Lung (tissue), 11 donors: ENCODE measurements at regions not wholly inside any gene's neighbourhood (a gene's known extent, or its start where the extent isn't known, plus 50 kb on each side); places are given as distances from the start of the nearest gene placed in this dataset.

Source experiments
- ATAC-seq: fragments of 200-7000 bp; cut with Tn5 transposase; one replicate; pipeline ENCODE4 v1.9.1; 2020; ENCODE audit warnings: moderate number of reproducible peaks; ENCODE audit not compliant: insufficient read depth, low FRiP score
- DNase-seq, 3 donors: peaks; one replicate each; pipeline ENCODE4 v3.0.0-alpha.2; 2013 to 2017
- H3K27ac ChIP-seq, 2 donors: one replicate each; pipeline ENCODE4 v1.5.1; 2013; ENCODE audit warnings: mild to moderate bottlenecking in 2 of 2, moderate library complexity in 2 of 2, control low read depth in 1 of 2, inconsistent platforms in 1 of 2, low read depth in 1 of 2, low read length in 1 of 2
- H3K27me3 ChIP-seq, 3 donors: one replicate each; pipeline ENCODE4 v1.5.1; 2013; ENCODE audit warnings: low read length in 2 of 3; ENCODE audit not compliant: control insufficient read depth in 3 of 3, insufficient read depth in 3 of 3
- H3K36me3 ChIP-seq, 4 donors: one replicate each; pipeline ENCODE4 v1.5.1; 2013; ENCODE audit warnings: low read length in 4 of 4, mild to moderate bottlenecking in 1 of 4, moderate library complexity in 1 of 4; ENCODE audit not compliant: control insufficient read depth in 4 of 4, insufficient read depth in 4 of 4
- H3K4me1 ChIP-seq, 5 donors: one replicate each; pipeline ENCODE4 v1.5.1; 2013; ENCODE audit warnings: low read length in 5 of 5, mild to moderate bottlenecking in 2 of 5, moderate library complexity in 1 of 5; ENCODE audit not compliant: control insufficient read depth in 5 of 5, insufficient read depth in 5 of 5
- H3K4me3 ChIP-seq: one replicate; pipeline ENCODE4 v1.5.1; 2013; ENCODE audit warnings: mild to moderate bottlenecking, control low read depth, moderate library complexity
- H3K9ac ChIP-seq, 2 donors: one replicate each; pipeline ENCODE4 v1.5.1; 2013; ENCODE audit warnings: low read length in 2 of 2, control low read depth in 1 of 2; ENCODE audit not compliant: insufficient read depth in 1 of 2
- H3K9me3 ChIP-seq, 4 donors: one replicate each; pipeline ENCODE4 v1.5.1; 2013; ENCODE audit warnings: low read length in 3 of 4, mild to moderate bottlenecking in 1 of 4, moderate library complexity in 1 of 4; ENCODE audit not compliant: control insufficient read depth in 4 of 4, insufficient read depth in 3 of 4
- CTCF ChIP-seq: IDR thresholded peaks from 2 replicates; pipeline ENCODE4 v1.5.1; 2012; ENCODE audit warnings: mild to moderate bottlenecking; ENCODE audit errors: control extremely low read depth, extremely low read depth
- WGBS, 2 donors: extraction: QIAGEN DNeasy Blood & Tissue Kit; methylation state at CpG; one replicate each; pipeline ENCODE4 v1.1.7; 2013; 5-methylcytosine and 5-hydroxymethylcytosine counted together
- donor health status: control.
- donor health status: control.
- donor health status: Bipolar disorder and iron deficiency.
- donor health status: healthy.
- donor health status: DM: yes; HTN: yes; CAD: no.

- H3K4me1 ChIP-seq = no peaks in the 10 kb centered on the region
- no peaks in the 10 kb centered on the region for H3K36me3 ChIP-seq
- 93 to 94% methylated on average over 9 of the region's 9 CpGs for whole genome bisulfite sequencing, 2 donors
- no peak for TF ChIP-seq CTCF
- no peaks in the 10 kb centered on the region for H3K9me3 ChIP-seq
- no peak overlapping the region for H3K27ac ChIP-seq
- H3K4me3 ChIP-seq = no peak overlapping the region
- DNase-seq (no peak), ATAC-seq (no peak)
- no peaks in the 10 kb centered on the region for H3K27me3 ChIP-seq
- H3K9ac ChIP-seq = no peak overlapping the region
These were observed 220.9 kb downstream of the TSHZ3 start for GRCh38 chr19:31128291-31128690.

GRCh38 chr19:31127134-31127967 lies 221.9 kb downstream of the TSHZ3 start:
- DNase-seq (peak; percentile 64 to 70 (median 65)), ATAC-seq (no peak)
- H3K9me3 ChIP-seq = no peaks in the 10 kb centered on the region
- H3K27ac ChIP-seq = no peak overlapping the region
- no peak overlapping the region for H3K9ac ChIP-seq
- no peaks in the 10 kb centered on the region for H3K4me1 ChIP-seq
- no peak for TF ChIP-seq CTCF
- no peaks in the 10 kb centered on the region for H3K27me3 ChIP-seq
- 68 to 76% methylated on average over 14 of the region's 14 CpGs for WGBS, 2 donors
- H3K4me3 ChIP-seq = no peak overlapping the region
- no peaks in the 10 kb centered on the region for H3K36me3 ChIP-seq

GRCh38 chr19:31126236-31126635 lies 223.0 kb downstream of the TSHZ3 start:
- Histone ChIP-seq H3K9ac (no peak overlapping the region), H3K9me3 (no peaks in the 10 kb centered on the region), H3K27me3 (no peaks in the 10 kb centered on the region), H3K4me1 (no peaks in the 10 kb centered on the region), H3K27ac (no peak overlapping the region), H3K4me3 (no peak overlapping the region), H3K36me3 (no peaks in the 10 kb centered on the region)
- no peak for TF ChIP-seq CTCF
- 93 to 94% methylated on average over 6 of the region's 6 CpGs for WGBS, 2 donors
- ATAC-seq (no peak), DNase-seq (no peak)
